Activated CD8-positive, alpha-beta memory T cell treated with anti-CD3 and anti-CD28 coated beads, Interleukin-2, amount 50 U/mL, for 48 hours (primary cell): ENCODE measurements at regions not wholly inside any gene's neighbourhood (a gene's known extent, or its start where the extent isn't known, plus 50 kb on each side); places are given as distances from the start of the nearest gene placed in this dataset.
"Not testable (repeated sequence)": the region's sequence is repeated elsewhere in the genome, so short reads cannot be mapped to it uniquely, and the experiment has no call there.

Experiments used
- DNase-seq: peaks from one replicate; pipeline ENCODE4 v3.0.0-alpha.2; 2020

DNA sequence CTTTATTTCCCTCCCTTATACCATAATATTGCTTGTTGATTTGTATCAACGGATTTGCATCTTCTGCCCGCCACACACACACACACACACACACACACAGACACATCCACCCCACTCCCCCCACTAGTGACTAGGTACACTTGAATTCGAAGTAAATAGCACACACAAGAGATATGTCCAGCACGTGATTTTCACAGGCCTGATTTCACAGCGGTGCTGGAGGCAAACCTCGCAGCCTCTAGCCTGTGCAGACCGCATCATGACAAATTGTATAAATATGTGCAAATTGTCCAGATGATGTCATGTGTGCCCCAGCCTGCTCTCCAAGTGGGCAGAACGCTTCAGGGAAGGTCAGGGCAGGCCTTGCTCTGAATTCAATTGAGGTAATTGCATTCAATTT lies 153.8 kb upstream of the TPTE start:
- DNase-seq = not testable (repeated sequence)

DNA sequence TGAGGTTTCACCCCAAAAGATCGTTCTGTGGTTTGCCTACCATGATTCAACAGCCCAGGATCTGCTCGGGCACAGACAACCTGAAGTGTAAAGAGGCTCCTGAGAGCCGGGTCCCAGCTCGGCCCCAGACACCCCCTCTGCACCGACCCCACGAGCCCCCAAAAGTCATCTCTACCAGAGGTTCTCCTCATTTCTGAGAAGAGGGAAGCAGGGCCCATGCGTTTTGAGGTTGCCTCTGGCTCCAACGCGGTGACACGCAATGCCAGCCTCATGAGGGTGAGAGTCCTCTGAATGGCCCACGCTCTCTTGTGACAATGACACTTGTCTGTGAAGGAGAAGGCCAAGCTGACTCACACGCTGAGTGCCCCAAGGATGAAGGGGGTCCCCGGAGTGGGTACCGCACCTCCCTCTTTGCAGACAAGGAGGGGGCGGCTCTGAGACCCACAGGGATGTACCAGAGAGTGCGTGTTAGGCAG lies 153.0 kb upstream of the TPTE start:
- not testable (repeated sequence) for DNase-seq

DNA sequence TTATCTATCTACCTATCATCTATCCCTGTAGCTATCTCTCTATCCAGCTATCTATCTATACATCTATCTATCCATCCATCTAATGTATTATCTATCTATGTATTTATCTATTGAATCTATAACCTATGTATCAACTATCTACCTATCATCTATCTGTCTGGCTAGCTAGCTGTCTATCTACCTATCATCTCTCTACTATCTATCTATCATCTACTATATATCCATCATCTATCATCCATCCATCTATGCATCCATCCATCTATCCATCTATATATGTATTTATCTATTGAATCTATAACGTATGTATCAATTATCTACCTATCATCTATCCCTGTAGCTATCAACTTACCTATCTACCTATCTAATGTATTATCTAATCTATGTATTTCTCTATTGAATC lies 152.1 kb upstream of the TPTE start:
- not testable (repeated sequence) for DNase-seq

DNA sequence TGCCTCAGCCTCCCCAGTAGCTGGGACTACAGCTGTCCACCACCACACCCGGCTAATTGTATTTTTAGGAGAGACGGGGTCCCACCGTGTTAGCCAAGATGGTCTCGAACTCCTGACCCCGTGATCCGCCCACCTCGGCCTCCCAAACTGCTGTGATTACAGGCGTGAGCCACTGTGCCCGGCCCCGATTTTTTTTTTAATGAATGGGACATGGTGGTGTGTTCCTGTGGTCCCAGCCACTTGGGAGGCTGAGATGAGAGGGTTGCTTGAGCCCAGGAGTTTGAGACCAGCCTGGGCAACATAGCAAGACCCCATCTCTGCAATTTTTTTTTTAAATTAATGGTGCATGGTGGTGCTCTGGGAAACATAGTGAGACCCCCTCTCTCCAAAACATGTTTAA lies 143.6 kb upstream of the TPTE start:
- DNase-seq = not testable (repeated sequence)

DNA sequence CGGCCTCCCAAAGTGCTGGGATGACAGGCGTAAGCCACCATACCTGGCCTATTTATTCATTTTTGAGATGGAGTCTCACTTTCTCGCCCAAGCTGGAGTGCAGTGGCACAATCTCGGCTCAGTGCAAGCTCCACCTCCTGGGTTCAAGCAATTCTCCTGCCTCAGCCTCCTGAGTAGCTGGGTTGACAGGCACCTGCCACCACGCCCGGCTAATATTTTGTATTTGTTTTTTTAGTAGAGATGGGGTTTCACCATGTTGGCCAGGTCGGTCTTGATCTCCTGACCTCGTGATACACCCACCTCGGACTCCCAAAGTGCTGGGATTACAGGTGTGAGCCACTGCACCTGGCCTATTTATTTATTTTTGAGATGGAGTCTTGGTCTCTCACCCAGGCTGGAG lies 141.6 kb upstream of the TPTE start:
- DNase-seq = not testable (repeated sequence)

DNA sequence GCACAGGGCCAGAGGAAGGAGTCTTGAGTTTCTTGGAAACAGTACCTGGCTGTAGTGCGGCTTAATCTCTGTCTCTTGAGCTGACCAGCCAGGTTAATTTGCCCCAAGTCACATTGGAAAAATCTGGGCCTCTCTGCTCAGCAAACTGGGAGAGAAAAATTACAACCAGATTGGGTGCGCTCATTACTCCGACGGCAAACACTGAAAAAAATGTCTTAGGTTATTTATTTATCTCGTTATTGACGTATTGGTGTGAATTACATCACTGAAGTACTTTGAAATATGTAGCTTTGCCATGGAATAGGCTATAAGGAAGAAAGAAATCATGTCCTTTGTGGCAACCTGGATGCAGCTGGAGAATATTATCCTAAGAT lies 139.7 kb upstream of the TPTE start:
- DNase-seq = not testable (repeated sequence)

DNA sequence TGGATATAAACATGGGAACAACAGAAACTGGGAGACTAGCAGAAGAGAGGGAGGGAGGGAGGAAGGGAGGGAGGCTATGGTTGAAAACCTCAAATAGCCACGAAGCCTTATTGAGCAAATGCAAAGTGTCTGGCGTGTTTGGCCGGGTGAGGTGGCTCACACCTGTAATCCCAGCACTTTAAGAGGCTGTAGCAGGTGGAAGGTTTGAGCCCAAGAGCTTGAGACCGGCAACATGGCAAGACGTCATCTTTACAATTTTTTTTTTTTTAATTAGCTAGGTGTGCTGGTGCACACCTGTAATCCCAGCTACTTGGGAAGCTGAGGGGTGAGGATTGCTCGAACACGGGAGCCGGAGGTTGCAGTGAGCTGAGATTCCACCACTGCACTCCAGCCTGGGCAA lies 139.2 kb upstream of the TPTE start:
- DNase-seq = not testable (repeated sequence)

DNA sequence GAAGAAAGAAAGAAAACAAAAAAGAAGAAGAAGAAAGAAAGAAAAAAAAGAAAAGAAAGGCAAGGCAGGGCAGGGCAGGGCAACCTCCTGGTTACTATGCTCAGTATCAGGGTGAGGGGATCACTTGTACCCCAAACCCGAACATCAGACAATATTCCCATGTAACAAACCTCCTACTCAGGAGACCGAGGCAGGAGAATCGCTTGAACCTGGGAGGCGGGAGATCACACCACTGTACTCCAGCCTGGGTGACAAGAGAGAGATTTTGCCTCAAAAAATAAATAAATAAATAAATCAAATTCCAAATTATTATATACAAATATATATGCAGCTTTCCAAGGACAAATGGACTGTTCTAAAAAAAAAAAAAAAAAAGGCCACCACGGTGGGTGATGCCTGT lies 138.8 kb upstream of the TPTE start:
- not testable (repeated sequence) for DNase-seq

DNA sequence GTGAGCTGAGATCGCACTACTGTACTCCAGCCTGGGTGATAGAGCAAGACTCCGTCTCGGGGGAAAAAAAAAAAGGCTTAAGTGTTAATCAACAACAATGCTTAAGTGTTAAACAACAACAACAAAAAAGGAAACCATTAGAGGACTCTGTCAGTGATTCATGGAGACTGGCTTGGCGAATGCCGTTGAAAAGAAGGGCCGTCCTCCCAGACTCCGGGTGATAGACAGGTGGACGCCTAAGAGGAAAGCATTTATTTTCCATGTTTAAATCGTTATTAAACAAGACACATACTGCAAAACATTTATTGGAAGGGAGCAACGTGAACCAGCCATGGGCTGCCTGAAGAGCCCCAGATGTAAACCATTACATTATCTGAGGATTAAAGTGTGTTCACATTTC lies 137.8 kb upstream of the TPTE start:
- not testable (repeated sequence) for DNase-seq

DNA sequence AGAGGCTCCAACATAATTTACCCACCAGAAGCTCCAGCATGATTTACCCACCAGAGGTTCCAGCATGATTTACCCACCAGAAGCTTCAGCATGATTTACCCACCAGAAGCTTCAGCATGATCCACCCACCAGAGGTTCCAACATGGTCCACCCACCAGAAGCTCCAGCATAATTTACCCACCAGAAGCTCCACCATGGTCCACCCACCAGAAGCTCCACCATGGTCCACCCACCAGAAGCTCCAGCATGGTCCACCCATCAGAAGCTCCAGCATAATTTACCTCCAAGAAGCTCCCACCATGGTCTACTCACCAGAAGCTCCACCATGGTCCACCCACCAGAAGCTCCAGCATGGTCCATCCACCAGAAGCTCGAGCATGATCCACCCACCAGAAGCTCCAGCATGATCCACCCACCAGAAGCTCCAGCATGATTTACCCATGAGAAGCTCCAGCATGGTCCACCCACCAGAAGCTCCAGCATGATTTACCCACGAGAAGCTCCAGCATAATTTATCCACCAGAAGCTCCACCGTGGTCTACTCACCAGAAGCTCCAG lies 137.0 kb upstream of the TPTE start:
- DNase-seq = not testable (repeated sequence)

DNA sequence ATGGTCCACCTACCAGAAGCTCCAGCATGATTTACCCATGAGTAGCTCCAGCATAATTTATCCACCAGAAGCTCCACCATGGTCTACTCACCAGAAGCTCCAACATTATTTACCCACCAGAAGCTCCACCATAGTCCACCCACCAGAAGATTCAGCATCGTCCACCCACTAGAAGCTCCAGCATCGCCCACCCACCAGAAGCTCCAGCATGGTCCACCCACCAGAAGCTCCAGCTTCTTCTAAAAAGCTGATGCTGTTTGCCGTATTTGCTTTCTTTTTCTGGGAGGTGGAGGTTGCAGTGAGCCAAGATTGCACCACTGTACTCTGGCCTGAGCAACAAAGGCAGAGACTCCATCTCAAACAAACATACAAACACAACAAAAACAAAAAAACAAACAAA lies 136.2 kb upstream of the TPTE start:
- DNase-seq = not testable (repeated sequence)

DNA sequence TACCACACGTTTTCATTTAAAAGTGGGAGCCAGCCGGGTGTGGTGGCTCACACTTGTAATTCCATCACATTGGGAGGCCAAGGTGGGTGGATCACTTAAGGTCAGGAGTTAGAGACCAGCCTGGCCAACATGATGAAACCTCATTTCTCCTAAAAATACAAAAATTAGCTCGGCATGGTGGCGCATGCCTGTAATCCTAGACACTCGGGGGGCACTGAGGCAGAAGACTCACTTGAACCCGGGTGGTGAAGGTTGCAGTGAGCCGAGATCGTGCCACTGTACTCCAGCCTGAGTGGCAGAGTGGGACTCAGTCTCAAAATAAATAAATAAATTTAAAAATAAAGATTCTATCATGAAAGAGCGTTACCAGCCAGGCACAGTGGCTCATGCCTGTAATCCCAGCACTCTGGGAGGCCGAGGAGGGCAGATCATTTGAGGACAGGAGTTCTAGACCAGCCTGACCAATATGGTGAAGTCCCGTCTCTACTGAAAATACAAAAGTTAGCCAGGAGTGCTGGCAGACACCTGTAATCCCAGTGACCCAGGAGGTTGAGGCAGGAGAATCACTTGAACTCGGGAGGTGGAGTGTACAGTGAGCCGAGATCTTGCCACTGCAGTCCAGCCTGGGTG lies 135.4 kb upstream of the TPTE start:
- not testable (repeated sequence) for DNase-seq

DNA sequence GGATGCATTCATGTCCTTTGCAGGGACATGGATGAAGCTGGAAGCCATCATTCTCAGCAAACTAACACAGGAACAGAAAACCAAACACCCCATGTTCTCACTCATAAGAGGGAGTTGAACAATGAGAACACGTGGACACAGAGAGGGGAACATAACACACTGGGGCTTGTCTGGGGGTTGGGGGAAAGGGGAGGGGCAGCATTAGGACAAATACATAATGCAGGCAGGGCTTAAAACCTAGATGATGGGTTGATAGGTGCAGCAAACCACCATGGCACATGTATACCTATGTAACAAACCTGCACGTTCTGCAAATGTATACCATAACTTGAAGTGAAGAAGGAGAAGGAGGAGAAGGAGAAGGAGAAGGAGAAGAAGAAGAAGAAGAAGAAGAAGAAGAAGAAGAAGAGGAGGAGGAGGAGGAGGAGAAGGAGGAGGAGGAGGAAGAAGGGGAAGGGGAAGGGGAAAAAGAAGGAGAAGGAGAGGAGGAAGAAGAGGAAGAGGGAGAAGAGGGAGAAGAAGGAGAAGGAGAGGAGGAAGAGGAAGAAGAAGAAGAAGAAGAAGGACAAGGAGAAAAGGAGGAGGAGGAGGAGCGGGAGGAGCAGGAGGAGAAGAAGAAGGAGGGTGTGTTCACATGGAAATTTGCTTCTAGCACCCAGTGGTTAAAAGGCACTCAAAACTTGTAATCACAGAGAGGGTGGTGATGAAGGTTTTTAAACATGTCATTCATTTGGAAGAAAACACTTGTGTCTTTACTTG lies 133.5 kb upstream of the TPTE start:
- not testable (repeated sequence) for DNase-seq

DNA sequence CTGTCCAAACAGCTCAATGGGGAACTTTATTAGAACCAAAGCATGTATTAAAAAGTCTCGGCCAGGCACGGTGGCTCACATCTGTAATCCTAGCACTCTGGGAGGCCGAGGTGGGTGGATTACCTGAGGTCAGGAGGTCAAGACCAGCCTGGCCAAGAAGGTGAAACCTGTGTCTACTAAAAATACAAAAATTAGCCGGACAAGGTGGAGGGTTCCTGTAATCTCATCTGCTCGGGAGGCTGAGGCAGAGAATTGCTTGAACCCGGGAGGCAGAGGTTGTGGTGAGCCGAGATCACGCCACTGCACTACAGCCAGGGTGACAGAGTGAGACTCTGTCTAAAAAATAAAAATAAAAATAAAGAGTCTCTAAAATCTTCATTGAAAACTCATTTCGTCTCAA lies 132.8 kb upstream of the TPTE start:
- not testable (repeated sequence) for DNase-seq

DNA sequence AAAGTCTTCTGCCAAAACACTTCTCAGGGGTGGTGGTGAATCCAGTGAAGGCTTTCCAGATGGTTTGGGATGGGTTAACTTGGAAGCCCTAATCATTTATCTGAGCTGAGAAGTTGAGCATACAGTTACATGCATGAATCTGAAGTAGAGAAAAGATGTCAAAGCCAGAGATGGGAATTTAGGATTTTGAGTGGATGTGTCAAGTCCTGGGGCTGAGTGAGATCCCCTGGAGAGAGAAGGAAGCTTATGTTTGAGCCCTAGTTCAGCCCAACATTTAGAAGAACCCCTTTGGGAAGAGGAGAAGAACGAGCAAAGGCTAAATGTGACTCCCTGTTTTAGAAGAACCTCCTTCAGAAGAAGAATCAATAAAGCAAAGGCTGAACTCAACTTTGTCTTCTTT lies 129.1 kb upstream of the TPTE start:
- not testable (repeated sequence) for DNase-seq

DNA sequence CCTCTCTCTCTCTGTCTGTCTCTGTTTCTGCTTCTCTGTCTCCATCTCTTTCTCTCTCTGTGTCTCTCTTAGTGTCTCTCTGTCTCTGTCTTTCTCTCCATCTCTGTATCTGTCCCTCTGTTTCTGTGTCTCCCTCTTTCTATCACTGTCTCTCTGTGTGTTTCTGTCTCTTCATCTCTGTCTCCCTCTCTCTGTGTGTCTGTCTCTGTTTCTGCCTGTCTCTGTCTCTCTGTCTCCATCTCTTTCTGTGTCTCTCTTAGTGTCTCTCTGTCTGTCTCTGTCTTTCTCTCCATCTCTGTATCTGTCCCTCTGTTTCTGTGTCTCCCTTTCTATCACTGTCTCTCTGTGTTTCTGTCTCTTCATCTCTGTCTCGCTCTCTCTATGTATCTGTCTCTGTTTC lies 125.4 kb upstream of the TPTE start:
- DNase-seq = not testable (repeated sequence)

DNA sequence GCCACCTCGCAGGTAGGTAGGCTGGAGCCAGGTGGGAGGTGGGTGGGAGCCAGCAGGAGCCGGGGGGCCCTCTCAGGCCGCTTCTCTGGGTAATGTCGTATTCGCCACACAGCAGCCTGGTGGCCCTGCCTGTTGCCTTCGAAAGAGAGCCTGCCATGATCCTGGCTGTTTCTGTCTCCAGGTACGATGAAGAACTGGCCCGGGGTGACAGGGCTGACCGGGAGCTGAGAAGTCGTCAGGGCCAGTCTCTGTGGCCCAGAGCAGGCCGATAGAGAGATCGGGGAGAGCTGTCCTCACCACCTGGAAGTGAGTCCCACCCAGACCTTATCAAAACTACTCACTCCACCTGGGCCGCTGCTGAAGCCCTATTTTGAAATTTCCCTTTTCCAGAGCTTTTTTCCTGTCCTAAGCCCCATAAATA lies 123.9 kb upstream of the TPTE start:
- DNase-seq = not testable (repeated sequence)

DNA sequence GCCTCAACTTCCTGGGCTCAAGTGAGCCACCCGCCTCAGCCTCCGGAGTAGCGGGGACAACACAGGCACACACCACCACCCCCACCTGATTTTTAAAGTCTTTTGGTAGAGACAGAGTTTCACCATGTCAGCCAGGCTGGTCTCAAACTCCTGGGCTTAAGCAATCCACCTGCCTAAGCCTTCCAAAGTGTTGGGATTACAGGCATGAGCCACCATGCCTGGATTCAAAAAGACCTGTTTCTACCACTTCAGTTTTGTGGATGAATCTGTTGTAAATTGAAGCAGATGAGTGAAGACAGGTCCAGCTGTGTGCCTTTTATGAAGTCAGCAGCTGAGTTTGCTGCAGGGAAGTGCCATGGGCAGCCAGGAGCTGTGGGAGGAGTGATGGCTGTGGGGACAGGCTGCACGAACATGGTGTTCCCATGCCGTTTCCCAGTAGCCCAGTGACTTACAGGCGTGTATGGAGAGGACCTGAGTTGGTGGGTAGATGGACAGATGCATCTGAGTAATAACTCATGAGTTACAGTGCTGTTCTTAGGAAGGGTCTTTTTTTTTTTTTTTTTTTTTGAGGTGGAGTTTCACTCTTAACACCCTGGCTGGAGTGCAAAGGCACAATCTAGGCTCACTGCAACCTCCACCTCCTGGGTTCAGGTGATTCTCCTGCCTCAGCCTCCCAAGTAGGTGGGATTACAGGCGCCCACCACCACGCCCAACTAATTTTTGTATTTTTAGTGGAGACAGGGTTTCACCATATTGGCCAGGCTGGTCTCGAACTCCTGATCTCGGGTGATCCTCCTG lies 122.5 kb upstream of the TPTE start:
- not testable (repeated sequence) for DNase-seq

DNA sequence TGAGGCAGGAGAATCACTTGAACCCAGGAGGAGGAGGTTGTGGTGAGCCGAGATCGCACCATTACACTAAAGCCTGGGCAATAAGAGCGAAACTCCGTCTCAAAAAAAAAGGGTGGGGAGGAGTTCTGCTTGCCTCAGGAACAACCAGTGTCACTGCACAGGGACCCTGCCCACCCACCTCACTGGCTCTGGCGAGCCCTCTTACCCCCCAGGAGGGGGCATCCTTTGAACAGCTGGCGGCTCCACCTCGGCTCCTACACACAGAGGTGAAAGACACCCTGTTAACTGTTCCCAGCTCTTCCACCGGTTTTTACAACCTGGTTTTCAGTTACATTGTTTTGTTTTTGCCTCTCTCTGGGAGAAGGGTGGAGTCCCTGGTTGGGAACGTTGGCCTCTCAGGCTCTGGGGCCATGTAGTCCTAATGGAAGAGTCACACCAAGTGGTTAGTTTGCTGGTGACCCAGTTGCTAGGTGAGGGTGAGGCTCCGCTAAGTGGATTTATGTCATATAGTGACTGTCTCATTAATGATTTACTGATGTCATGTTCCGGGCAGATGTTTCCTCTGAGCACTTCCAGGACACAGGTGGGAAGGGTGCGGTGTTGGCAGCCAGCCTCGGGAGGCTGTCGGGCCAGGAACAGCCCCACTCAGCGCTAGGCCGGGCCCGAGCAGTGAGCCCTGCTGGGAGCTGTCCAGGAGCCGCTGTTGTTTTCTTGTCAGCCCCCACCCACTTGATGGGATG lies 120.6 kb upstream of the TPTE start:
- DNase-seq = not testable (repeated sequence)

DNA sequence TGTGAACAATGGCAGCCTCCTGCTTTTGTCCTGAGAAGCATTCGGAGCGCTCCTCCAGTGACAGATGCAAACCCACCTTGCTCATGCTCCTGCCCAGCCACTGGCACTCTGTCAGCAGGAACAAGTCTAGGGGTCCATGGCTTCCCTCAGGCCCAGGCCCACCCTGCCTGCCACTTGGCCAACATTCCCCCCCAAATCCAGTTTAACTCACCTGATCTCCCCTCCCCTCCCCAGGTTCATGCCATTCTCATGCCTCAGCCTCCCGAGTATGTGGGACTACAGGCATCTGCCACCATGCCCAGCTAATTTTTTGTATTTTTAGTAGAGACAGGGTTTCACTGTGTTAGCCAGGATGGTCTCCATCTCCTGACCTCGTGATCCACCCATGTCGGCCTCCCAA lies 118.9 kb upstream of the TPTE start:
- DNase-seq = not testable (repeated sequence)

DNA sequence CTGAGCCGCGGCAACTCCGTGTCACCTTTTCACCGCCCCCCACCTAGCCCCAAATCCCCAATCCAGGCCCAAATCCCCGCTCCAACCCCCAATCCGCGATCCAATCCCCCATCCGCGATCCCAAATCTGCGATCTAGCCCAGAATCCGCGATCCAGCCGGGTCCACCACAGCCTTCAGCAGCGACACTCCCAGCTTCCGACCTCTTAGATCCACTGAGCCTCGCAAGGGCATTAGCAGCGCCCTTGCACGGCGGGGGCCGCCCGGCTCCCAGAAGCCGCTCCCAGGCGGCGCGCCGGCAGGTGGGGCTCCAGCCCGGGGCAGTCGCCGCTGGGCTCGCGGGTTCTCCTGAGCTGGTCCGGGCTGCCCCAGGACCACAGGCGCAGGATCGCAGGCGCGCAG lies 116.1 kb upstream of the TPTE start:
- DNase-seq = not testable (repeated sequence)

DNA sequence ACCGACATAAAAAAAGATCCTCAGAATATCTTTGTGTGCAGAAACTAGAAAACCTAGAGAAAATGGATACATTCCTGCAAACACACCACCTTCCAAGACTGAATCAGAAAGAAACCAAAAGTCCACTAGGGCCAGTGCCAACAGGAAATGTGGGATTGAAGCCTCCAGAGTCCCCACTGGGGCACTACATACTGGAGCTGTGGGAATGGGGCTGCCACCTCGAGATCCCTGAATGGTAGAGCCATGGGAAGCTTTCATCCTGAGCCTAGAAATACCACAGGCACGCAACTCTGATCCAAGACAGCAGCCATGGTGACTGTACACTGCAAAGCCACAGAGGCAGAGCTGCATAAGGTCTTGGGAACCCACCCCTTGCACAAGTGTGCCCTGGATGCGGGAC lies 111.6 kb upstream of the TPTE start:
- DNase-seq = not testable (repeated sequence)
